Spleen (tissue), 11 donors: ENCODE measurements at regions not wholly inside any gene's neighbourhood (a gene's known extent, or its start where the extent isn't known, plus 50 kb on each side); places are given as distances from the start of the nearest gene placed in this dataset.
A peak's percentile ranks its signal among the peaks of the same experiment; 100 is the strongest.

Experiments used
- DNase-seq: peaks from one replicate; pipeline ENCODE4 v3.0.0-alpha.2; 2020
- H3K27ac ChIP-seq, 8 donors: fragments of 200-600 bp; sonication (generic) in 7 of 8; 1 replicate in 4 of 8; 2 replicates in 4 of 8; pipeline versions ENCODE4 v1.5.0 to v1.8.0; 2016 to 2021; ENCODE audit warnings: inconsistent platforms in 4 of 8, mild to moderate bottlenecking in 4 of 8, moderate library complexity in 1 of 8
- H3K27me3 ChIP-seq, 7 donors: fragments of 200-600 bp; sonication (generic) in 6 of 7; replicated peaks in 1 of 7; 1 replicate in 4 of 7; 2 replicates in 3 of 7; pipeline versions ENCODE4 v1.5.0 to v1.8.0; 2016 to 2021; ENCODE audit warnings: inconsistent platforms in 3 of 7, mild to moderate bottlenecking in 1 of 7
- H3K36me3 ChIP-seq, 6 donors: fragments of 200-600 bp; sonication (generic) in 5 of 6; 1 replicate in 4 of 6; 2 replicates in 2 of 6; pipeline versions ENCODE4 v1.5.0 to v1.8.0; 2016 to 2021; ENCODE audit warnings: inconsistent platforms in 2 of 6
- H3K4me1 ChIP-seq, 6 donors: fragments of 200-600 bp; sonication (generic) in 5 of 6; 1 replicate in 3 of 6; 2 replicates in 3 of 6; pipeline versions ENCODE4 v1.5.0 to v1.8.0; 2016 to 2021; ENCODE audit warnings: inconsistent platforms in 3 of 6
- H3K4me3 ChIP-seq, 8 donors: fragments of 200-600 bp; sonication (generic) in 7 of 8; 1 replicate in 4 of 8; 2 replicates in 4 of 8; pipeline versions ENCODE4 v1.5.0 to v1.8.0; 2016 to 2021; ENCODE audit warnings: inconsistent platforms in 4 of 8, mild to moderate bottlenecking in 4 of 8, moderate library complexity in 2 of 8
- H3K9me3 ChIP-seq, 8 donors: fragments of 200-600 bp; sonication (generic) in 7 of 8; 1 replicate in 4 of 8; 2 replicates in 4 of 8; pipeline versions ENCODE4 v1.5.0 to v1.8.0; 2016 to 2021; ENCODE audit warnings: inconsistent platforms in 4 of 8
- POLR2A ChIP-seq, 3 donors: fragments of 450-650 bp; IDR thresholded peaks; one replicate each; pipeline ENCODE4 v1.5.1; 2017; ENCODE audit warnings: antibody characterized with exemption in 3 of 3, mild to moderate bottlenecking in 1 of 3
- POLR2AphosphoS5 ChIP-seq, 3 donors: sonication (generic); formaldehyde crosslinking; IDR thresholded peaks; one replicate each; pipeline ENCODE4 v1.5.1; 2017; ENCODE audit warnings: antibody characterized with exemption in 3 of 3
- whole genome bisulfite sequencing, 5 donors: extraction: QIAGEN DNeasy Blood & Tissue Kit in 3 of 5; methylation state at CpG; one replicate each; pipeline versions ENCODE4 v1.1.5 to v1.1.7; 2013 to 2018; 5-methylcytosine and 5-hydroxymethylcytosine counted together
- intact Hi-C: fragments of 100-400 bp; cut with DNase I; formaldehyde crosslinking; loops from one replicate; pipeline ENCODE4 v1.15.0; 2023; ENCODE audit warnings: low total_unique reads
- TF ChIP-seq, protein P1 (sequence below), 11 experiments: fragments of 200-600 bp in 7 of 11; fragments of 450-650 bp in 4 of 11; sonication (generic) in 4 of 11; IDR thresholded peaks in 8 of 11; conservative IDR thresholded peaks in 3 of 11; 1 replicate in 7 of 11; 2 replicates in 4 of 11; pipeline versions ENCODE4 v1.4.0 to v1.8.0; 2016 to 2021; ENCODE audit warnings: antibody characterized with exemption in 11 of 11, inconsistent platforms in 4 of 11, mild to moderate bottlenecking in 1 of 11
- donor health status: healthy with polysubstance abuse.
- donor health status: DM: no; HTN: no; CAD: no; lungs with moderate emphysema.
- donor health status: DM: no; HTN: no; CAD: no.
- donor health status: Bipolar disorder and iron deficiency.
- donor health status: healthy.
- donor health status: DM: no; HTN: no; CAD: no.
- donor health status: DM: yes; HTN: yes; CAD: no.

DNA sequence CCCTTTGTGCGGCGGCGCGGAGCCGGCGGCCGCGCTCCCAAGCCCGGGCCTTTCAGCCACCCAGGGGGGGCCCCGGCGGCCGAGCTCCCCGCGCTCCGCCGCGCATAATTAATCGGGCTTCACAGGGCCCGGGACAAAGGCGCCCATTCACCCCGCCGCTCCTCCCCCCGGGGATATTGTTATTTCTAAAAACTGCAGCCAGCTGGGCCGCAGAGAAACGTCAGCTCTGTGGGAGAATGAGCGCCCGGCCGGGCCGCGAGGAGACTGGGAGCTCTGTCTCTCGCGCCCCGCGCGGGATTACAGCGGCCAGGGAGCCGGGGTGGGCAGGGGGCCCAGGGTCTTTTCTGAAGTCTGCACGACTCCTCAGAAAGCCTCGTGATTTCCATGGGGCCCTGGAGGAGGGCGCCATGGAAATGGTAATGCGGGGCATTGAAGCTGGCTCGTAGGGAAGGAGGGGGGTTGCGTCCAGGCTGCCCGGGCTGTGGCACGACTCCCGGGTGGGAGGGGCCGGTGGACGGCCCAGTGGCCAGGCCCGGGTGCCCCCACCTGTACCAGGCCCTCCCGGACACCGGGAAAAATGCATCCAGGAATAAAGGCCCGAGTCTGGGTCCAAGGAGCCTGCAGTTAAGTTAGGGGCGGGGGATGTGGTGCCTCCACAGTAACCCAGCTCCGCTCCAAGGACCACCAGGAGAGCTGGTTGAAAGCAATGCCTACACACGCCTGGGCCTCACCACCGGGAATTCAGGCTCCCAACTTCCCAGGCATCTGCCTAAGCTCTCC, 125.3 kb downstream of the ZFP36L2 start:
- intact Hi-C loops, result loop anchor here (10.0 kb wide), 1 partner anchor 116 kb away; no protein-coding TSS in a partner anchor
- 53 to 68% (median 62%) methylated on average over 48 to 56 of the region's 56 CpGs for WGBS, 5 donors
- peak; percentile 79 for DNase-seq
- Histone ChIP-seq H3K27me3 (no peaks in the 10 kb centered on the region), H3K9me3 (peaks cover 0 to 6% (median 2%) of the 10 kb centered on the region in 8 donors), H3K4me1 (peaks cover 15 to 67% (median 43%) of the 10 kb centered on the region in 6 donors), H3K36me3 (no peaks in the 10 kb centered on the region), H3K4me3 (peak overlapping the region in 3 of 8 donors; percentile 15 to 34 (median 30)), H3K27ac (peak overlapping the region in 7 of 8 donors; percentile 23 to 78 (median 59))
- TF ChIP-seq POLR2A (IDR thresholded peaks at IDR 0.05) (no peak), POLR2AphosphoS5 (IDR thresholded peaks at IDR 0.05) (peak in 2 of 3 donors; percentile 21 to 34)

GRCh38 chr2:43100362-43100882, 126.0 kb downstream of the ZFP36L2 start:
- no peak for DNase-seq
- Histone ChIP-seq H3K4me3 (peak overlapping the region in 3 of 8 donors; percentile 15 to 34 (median 30)), H3K36me3 (no peaks in the 10 kb centered on the region), H3K27ac (peak overlapping the region in 5 of 8 donors; percentile 54 to 78 (median 65)), H3K4me1 (peaks cover 10 to 60% (median 36%) of the 10 kb centered on the region in 6 donors), H3K9me3 (peaks cover 0 to 12% (median 3%) of the 10 kb centered on the region in 8 donors), H3K27me3 (no peaks in the 10 kb centered on the region)
- 62 to 85% (median 69%) methylated on average over 17 to 21 of the region's 21 CpGs for WGBS, 5 donors
- intact Hi-C loops, result loop anchor here (10.0 kb wide), 1 partner anchor 116 kb away; no protein-coding TSS in a partner anchor
- TF ChIP-seq POLR2AphosphoS5 (IDR thresholded peaks at IDR 0.05), result no peak
- TF ChIP-seq, protein P1, sequence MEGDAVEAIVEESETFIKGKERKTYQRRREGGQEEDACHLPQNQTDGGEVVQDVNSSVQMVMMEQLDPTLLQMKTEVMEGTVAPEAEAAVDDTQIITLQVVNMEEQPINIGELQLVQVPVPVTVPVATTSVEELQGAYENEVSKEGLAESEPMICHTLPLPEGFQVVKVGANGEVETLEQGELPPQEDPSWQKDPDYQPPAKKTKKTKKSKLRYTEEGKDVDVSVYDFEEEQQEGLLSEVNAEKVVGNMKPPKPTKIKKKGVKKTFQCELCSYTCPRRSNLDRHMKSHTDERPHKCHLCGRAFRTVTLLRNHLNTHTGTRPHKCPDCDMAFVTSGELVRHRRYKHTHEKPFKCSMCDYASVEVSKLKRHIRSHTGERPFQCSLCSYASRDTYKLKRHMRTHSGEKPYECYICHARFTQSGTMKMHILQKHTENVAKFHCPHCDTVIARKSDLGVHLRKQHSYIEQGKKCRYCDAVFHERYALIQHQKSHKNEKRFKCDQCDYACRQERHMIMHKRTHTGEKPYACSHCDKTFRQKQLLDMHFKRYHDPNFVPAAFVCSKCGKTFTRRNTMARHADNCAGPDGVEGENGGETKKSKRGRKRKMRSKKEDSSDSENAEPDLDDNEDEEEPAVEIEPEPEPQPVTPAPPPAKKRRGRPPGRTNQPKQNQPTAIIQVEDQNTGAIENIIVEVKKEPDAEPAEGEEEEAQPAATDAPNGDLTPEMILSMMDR (IDR thresholded peaks at IDR 0.05 in 8 of 11, conservative IDR thresholded peaks at IDR 0.05 in 3 of 11), result no peak
- TF ChIP-seq POLR2A (IDR thresholded peaks at IDR 0.05), result no peak

GRCh38 chr2:43099797-43100196, 126.6 kb downstream of the ZFP36L2 start:
- DNase-seq, result no peak
- Histone ChIP-seq H3K36me3 (no peaks in the 10 kb centered on the region), H3K27ac (no peak overlapping the region), H3K9me3 (peaks cover 0 to 13% (median 3%) of the 10 kb centered on the region in 8 donors), H3K4me3 (no peak overlapping the region), H3K4me1 (peaks cover 7 to 54% (median 30%) of the 10 kb centered on the region in 6 donors), H3K27me3 (no peaks in the 10 kb centered on the region)
- intact Hi-C loops, result loop anchor here (10.0 kb wide), 1 partner anchor 115 kb away; no protein-coding TSS in a partner anchor
- WGBS, 5 donors, result 92 to 100% (median 96%) methylated on average over 4 of the region's 4 CpGs
- TF ChIP-seq POLR2A (IDR thresholded peaks at IDR 0.05) (no peak), POLR2AphosphoS5 (IDR thresholded peaks at IDR 0.05) (no peak)
- TF ChIP-seq, protein P1 (IDR thresholded peaks at IDR 0.05 in 8 of 11, conservative IDR thresholded peaks at IDR 0.05 in 3 of 11), result no peak

- no peak for TF ChIP-seq POLR2A (IDR thresholded peaks at IDR 0.05)
- TF ChIP-seq, protein P1 (IDR thresholded peaks at IDR 0.05 in 8 of 11, conservative IDR thresholded peaks at IDR 0.05 in 3 of 11), result no peak
- no peak for TF ChIP-seq POLR2AphosphoS5 (IDR thresholded peaks at IDR 0.05)
- intact Hi-C loops, result no loop called here
- Histone ChIP-seq H3K36me3 (no peaks in the 10 kb centered on the region), H3K4me1 (peaks cover 7 to 52% (median 28%) of the 10 kb centered on the region in 6 donors), H3K9me3 (peaks cover 0 to 13% (median 3%) of the 10 kb centered on the region in 8 donors), H3K4me3 (no peak overlapping the region), H3K27ac (peak overlapping the region in 4 of 8 donors; percentile 52 to 61 (median 56)), H3K27me3 (no peaks in the 10 kb centered on the region)
- WGBS, 5 donors, result 89 to 97% (median 96%) methylated on average over 4 of the region's 4 CpGs
- no peak for DNase-seq
Observed at GRCh38 chr2:43098539-43098938, 127.9 kb downstream of the ZFP36L2 start.
